Liver (tissue), 3 donors: ENCODE measurements at regions not wholly inside any gene's neighbourhood (a gene's known extent, or its start where the extent isn't known, plus 50 kb on each side); places are given as distances from the start of the nearest gene placed in this dataset.
"Not testable (repeated sequence)": the region's sequence is repeated elsewhere in the genome, so short reads cannot be mapped to it uniquely, and the experiment has no call there.

Source experiments
- ATF3 ChIP-seq: IDR thresholded peaks from 2 replicates; pipeline ENCODE4 v1.6.1; 2016; ENCODE audit warnings: antibody characterized with exemption
- CTCF ChIP-seq: fragments of 150-350 bp; IDR thresholded peaks from 2 replicates; pipeline ENCODE4 v1.5.1; 2017; ENCODE audit warnings: improper control_type of control experiment, low read depth, low read length; ENCODE audit not compliant: missing input control
- EGR1 ChIP-seq, 2 donors: IDR thresholded peaks; 2 replicates each; pipeline ENCODE4 v1.6.1; 2016 to 2018; ENCODE audit warnings: antibody characterized with exemption in 2 of 2, low read depth in 2 of 2
- FOXA1 ChIP-seq: IDR thresholded peaks from 2 replicates; pipeline ENCODE4 v1.6.1; 2016; ENCODE audit warnings: antibody characterized with exemption
- FOXA2 ChIP-seq: IDR thresholded peaks from 2 replicates; pipeline ENCODE4 v1.6.1; 2016; ENCODE audit warnings: antibody characterized with exemption
- GABPA ChIP-seq, 2 donors: IDR thresholded peaks in 1 of 2; conservative IDR thresholded peaks in 1 of 2; 2 replicates each; pipeline ENCODE4 v1.6.1; 2016; ENCODE audit warnings: antibody characterized with exemption in 2 of 2, mild to moderate bottlenecking in 1 of 2, moderate library complexity in 1 of 2
- HNF4G ChIP-seq: IDR thresholded peaks from 2 replicates; pipeline ENCODE4 v1.6.1; 2016; ENCODE audit warnings: antibody characterized with exemption
- JUND ChIP-seq, 2 donors: IDR thresholded peaks; 2 replicates each; pipeline ENCODE4 v1.6.1; 2016; ENCODE audit warnings: antibody characterized with exemption in 2 of 2
- MAX ChIP-seq: IDR thresholded peaks from 2 replicates; pipeline ENCODE4 v1.6.1; 2016; ENCODE audit warnings: antibody characterized with exemption
- RAD21 ChIP-seq, 2 donors: IDR thresholded peaks; 2 replicates each; pipeline ENCODE4 v1.6.1; 2016; ENCODE audit warnings: antibody characterized with exemption in 2 of 2, mild to moderate bottlenecking in 2 of 2
- REST ChIP-seq: IDR thresholded peaks from 2 replicates; pipeline ENCODE4 v1.6.1; 2016; ENCODE audit warnings: antibody characterized with exemption, mild to moderate bottlenecking
- SP1 ChIP-seq: IDR thresholded peaks from 2 replicates; pipeline ENCODE4 v1.6.1; 2018; ENCODE audit warnings: antibody characterized with exemption, mild to moderate bottlenecking
- TAF1 ChIP-seq: conservative IDR thresholded peaks from 2 replicates; pipeline ENCODE4 v1.6.1; 2016; ENCODE audit warnings: antibody characterized with exemption, mild to moderate bottlenecking
- YY1 ChIP-seq: IDR thresholded peaks from 2 replicates; pipeline ENCODE4 v1.6.1; 2016; ENCODE audit warnings: antibody characterized with exemption, mild to moderate bottlenecking
- donor health status: healthy.
- donor health status: healthy.

- TF ChIP-seq TAF1; CTCF; MAX; YY1; ATF3; EGR1 (IDR thresholded peaks at IDR 0.05; ENCODE audit: low read depth in 2 of 2); SP1; REST; JUND (IDR thresholded peaks at IDR 0.05); FOXA2; GABPA (IDR thresholded peaks at IDR 0.05 in 1 of 2, conservative IDR thresholded peaks at IDR 0.05 in 1 of 2); HNF4G; RAD21 (IDR thresholded peaks at IDR 0.05); FOXA1: not testable (repeated sequence)
These were observed 281.8 kb upstream of the CDH5 start for GRCh38 chr16:66084731-66085130.
